ENCODE measurements at regions not wholly inside any gene's neighbourhood (a gene's known extent, or its start where the extent isn't known, plus 50 kb on each side); places are given as distances from the start of the nearest gene placed in this dataset.

DNA sequence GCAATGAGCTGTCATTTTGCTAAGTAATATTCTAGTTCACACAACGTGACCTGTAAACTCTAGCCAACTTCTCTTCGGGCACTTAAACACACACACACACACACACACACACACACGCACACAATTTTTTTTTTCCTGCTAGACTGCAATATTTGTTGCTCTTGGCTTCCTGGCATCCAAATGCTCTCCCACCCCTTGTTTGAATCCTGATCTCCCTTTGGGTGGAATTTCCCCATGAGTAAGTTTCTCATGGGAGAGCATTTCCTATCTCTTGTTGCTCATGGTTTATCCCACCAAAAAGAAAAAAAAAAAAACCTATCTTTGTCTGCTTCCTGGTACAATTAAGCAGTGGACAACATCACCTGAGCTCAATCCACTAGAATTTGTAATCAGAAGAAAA, 54.7 kb upstream of the TSLP start:
- Histone ChIP-seq H3K4me1 (ENCODE audit: control insufficient read depth in 2 of 2, insufficient read depth in 2 of 2, low read length in 2 of 2) (no peaks in the 10 kb centered on the region), H3K27me3 (replicated peaks in 1 of 4; ENCODE audit: control extremely low read depth in 1 of 4, control insufficient read depth in 3 of 4, insufficient read depth in 4 of 4, low read length in 3 of 4) (no peaks in the 10 kb centered on the region), H3K4me3 (ENCODE audit: control extremely low read depth in 1 of 5, extremely low read depth in 1 of 5, insufficient read depth in 1 of 5, low read depth in 2 of 5, low read length in 4 of 5) (no peak overlapping the region), H3K9ac (ENCODE audit: low read length) (no peak overlapping the region), H4K20me1 (ENCODE audit: control insufficient read depth, insufficient read depth, low read length, poor library complexity, severe bottlenecking) (no peaks in the 10 kb centered on the region), H3K4me2 (replicated peaks; ENCODE audit: low read depth, low read length, poor library complexity, severe bottlenecking) (no peak overlapping the region), H3K36me3 (replicated peaks in 1 of 2; ENCODE audit: control extremely low read depth in 1 of 2, control insufficient read depth in 1 of 2, extremely low read depth in 1 of 2, insufficient read depth in 2 of 2, low read length in 1 of 2) (no peaks in the 10 kb centered on the region), H2AFZ (ENCODE audit: insufficient read depth, low read depth, low read length, poor library complexity, severe bottlenecking) (no peak overlapping the region), H3K79me2 (ENCODE audit: control insufficient read depth, insufficient read depth, low read length) (no peaks in the 10 kb centered on the region), H3K9me3 (ENCODE audit: control extremely low read depth in 1 of 3, control insufficient read depth in 2 of 3, insufficient read depth in 1 of 3, low read length in 2 of 3) (no peaks in the 10 kb centered on the region), H3K27ac (ENCODE audit: low read length in 2 of 2) (no peak overlapping the region)
- no peak overlapping the region for H3K27ac Mint-ChIP-seq
- WGBS (ENCODE audit: insufficient coverage): 75% methylated on average over 2 of the region's 3 CpGs
- no peaks in the 10 kb centered on the region for H3K9me3 Mint-ChIP-seq (ENCODE audit: insufficient read depth)
- TF ChIP-seq EZH2 (IDR thresholded peaks at IDR 0.05; ENCODE audit: borderline replicate concordance, insufficient read depth, low read depth, low read length, poor library complexity, severe bottlenecking): no peak
- TF ChIP-seq CTCF (IDR thresholded peaks at IDR 0.05): no peak
- ChIA-PET CTCF (no interaction called here), POLR2A (no interaction called here)
- H3K4me1 Mint-ChIP-seq: no peaks in the 10 kb centered on the region
- DNase-seq (no peak), ATAC-seq (ENCODE audit: low read depth) (no peak)
- intact Hi-C loops (cut with micrococcal nuclease): no loop called here
- H3K4me3 Mint-ChIP-seq: no peak overlapping the region
- H3K27me3 Mint-ChIP-seq: peaks cover 5% of the 10 kb centered on the region

DNA sequence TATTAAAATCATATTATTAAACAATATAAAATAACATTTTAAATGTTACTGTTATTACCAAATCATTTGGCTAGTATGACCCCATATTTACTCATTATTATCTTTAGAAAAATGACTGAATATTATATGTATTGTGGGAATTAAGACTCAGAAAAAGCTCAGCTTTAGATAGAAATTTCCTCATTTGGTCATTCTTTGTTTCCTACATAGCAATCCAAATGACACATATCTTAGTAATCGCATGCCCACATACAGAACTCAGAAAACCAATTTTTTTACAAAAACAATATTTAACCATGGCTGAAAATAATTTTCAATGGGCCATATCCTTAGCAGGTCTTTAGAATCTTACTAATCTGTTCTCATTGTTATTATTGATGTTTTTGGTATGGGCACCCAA, 53.8 kb upstream of the TSLP start:
- POLR2A ChIA-PET: no interaction called here
- Histone ChIP-seq H2AFZ (ENCODE audit: insufficient read depth, low read depth, low read length, poor library complexity, severe bottlenecking) (no peak overlapping the region), H3K36me3 (replicated peaks in 1 of 2; ENCODE audit: control extremely low read depth in 1 of 2, control insufficient read depth in 1 of 2, extremely low read depth in 1 of 2, insufficient read depth in 2 of 2, low read length in 1 of 2) (no peaks in the 10 kb centered on the region), H3K4me3 (ENCODE audit: control extremely low read depth in 1 of 5, extremely low read depth in 1 of 5, insufficient read depth in 1 of 5, low read depth in 2 of 5, low read length in 4 of 5) (no peak overlapping the region), H3K9ac (ENCODE audit: low read length) (no peak overlapping the region), H3K4me1 (ENCODE audit: control insufficient read depth in 2 of 2, insufficient read depth in 2 of 2, low read length in 2 of 2) (no peaks in the 10 kb centered on the region), H4K20me1 (ENCODE audit: control insufficient read depth, insufficient read depth, low read length, poor library complexity, severe bottlenecking) (no peaks in the 10 kb centered on the region), H3K27me3 (replicated peaks in 1 of 4; ENCODE audit: control extremely low read depth in 1 of 4, control insufficient read depth in 3 of 4, insufficient read depth in 4 of 4, low read length in 3 of 4) (no peaks in the 10 kb centered on the region), H3K9me3 (ENCODE audit: control extremely low read depth in 1 of 3, control insufficient read depth in 2 of 3, insufficient read depth in 1 of 3, low read length in 2 of 3) (no peaks in the 10 kb centered on the region), H3K79me2 (ENCODE audit: control insufficient read depth, insufficient read depth, low read length) (no peaks in the 10 kb centered on the region), H3K27ac (ENCODE audit: low read length in 2 of 2) (no peak overlapping the region), H3K4me2 (replicated peaks; ENCODE audit: low read depth, low read length, poor library complexity, severe bottlenecking) (no peak overlapping the region)
- Mint-ChIP-seq H3K4me3 (no peak overlapping the region), H3K27me3 (peaks cover 5% of the 10 kb centered on the region), H3K9me3 (ENCODE audit: insufficient read depth) (no peaks in the 10 kb centered on the region), H3K4me1 (no peaks in the 10 kb centered on the region), H3K27ac (no peak overlapping the region)
- no peak for TF ChIP-seq CTCF (IDR thresholded peaks at IDR 0.05)
- TF ChIP-seq EZH2 (IDR thresholded peaks at IDR 0.05; ENCODE audit: borderline replicate concordance, insufficient read depth, low read depth, low read length, poor library complexity, severe bottlenecking): no peak
- DNase-seq: no peak
- 100% methylated on average over 1 of the region's 1 CpG for WGBS (ENCODE audit: insufficient coverage)
- no peak for ATAC-seq (ENCODE audit: low read depth)
- CTCF ChIA-PET: no interaction called here
- intact Hi-C loops (cut with micrococcal nuclease): no loop called here

All from B cell (primary cell).